Stomach (tissue), 8 donors: ENCODE measurements at regions not wholly inside any gene's neighbourhood (a gene's known extent, or its start where the extent isn't known, plus 50 kb on each side); places are given as distances from the start of the nearest gene placed in this dataset.
A peak's percentile ranks its signal among the peaks of the same experiment; 100 is the strongest.

Experiments
- DNase-seq, 2 donors: peaks; one replicate each; pipeline versions ENCODE4 v3.0.0 to v3.0.0-alpha.2; 2013 to 2019
- H3K27ac ChIP-seq, 5 donors: fragments of 200-600 bp in 4 of 5; sonication (generic) in 4 of 5; one replicate each; pipeline ENCODE4 v1.5.1; 2013 to 2019; ENCODE audit warnings: mild to moderate bottlenecking in 1 of 5, moderate library complexity in 1 of 5
- H3K27me3 ChIP-seq, 3 donors: fragments of 200-600 bp; sonication (generic); one replicate each; pipeline ENCODE4 v1.5.1; 2017 to 2019; ENCODE audit warnings: mixed run types in 1 of 3
- H3K36me3 ChIP-seq, 4 donors: fragments of 200-600 bp; sonication (generic); 1 replicate in 3 of 4; 2 replicates in 1 of 4; pipeline ENCODE4 v1.5.1; 2016 to 2019
- H3K4me1 ChIP-seq, 4 donors: fragments of 200-600 bp; sonication (generic); one replicate each; pipeline ENCODE4 v1.5.1; 2016 to 2019
- H3K4me3 ChIP-seq, 4 donors: fragments of 200-600 bp; sonication (generic) in 3 of 4; one replicate each; pipeline ENCODE4 v1.5.1; 2016 to 2019; ENCODE audit warnings: mild to moderate bottlenecking in 1 of 4
- H3K9me3 ChIP-seq, 4 donors: fragments of 200-600 bp; sonication (generic); one replicate each; pipeline ENCODE4 v1.5.1; 2016 to 2019
- CTCF ChIP-seq, 7 experiments: fragments of 450-650 bp in 4 of 7; fragments of 200-600 bp in 3 of 7; sonication (generic) in 3 of 7; IDR thresholded peaks; one replicate each; pipeline ENCODE4 v1.5.1; 2016 to 2019; ENCODE audit warnings: antibody characterized with exemption in 7 of 7, control low read depth in 2 of 7, mild to moderate bottlenecking in 1 of 7
- EP300 ChIP-seq: sonication (generic); formaldehyde crosslinking; IDR thresholded peaks from one replicate; pipeline ENCODE4 v1.6.1; 2017; ENCODE audit warnings: antibody characterized with exemption
- POLR2A ChIP-seq, 4 donors: fragments of 450-650 bp; IDR thresholded peaks; one replicate each; pipeline ENCODE4 v1.6.1; 2016; ENCODE audit warnings: antibody characterized with exemption in 4 of 4, control low read depth in 2 of 4, mild to moderate bottlenecking in 1 of 4, moderate library complexity in 1 of 4
- POLR2AphosphoS5 ChIP-seq, 3 donors: sonication (generic); formaldehyde crosslinking; IDR thresholded peaks; one replicate each; pipeline ENCODE4 v1.6.1; 2016; ENCODE audit warnings: antibody characterized with exemption in 3 of 3
- WGBS, 5 donors: extraction: QIAGEN DNeasy Blood & Tissue Kit in 3 of 5; methylation state at CpG; one replicate each; pipeline versions ENCODE4 v1.1.5 to v1.1.7; 2013 to 2018; 5-methylcytosine and 5-hydroxymethylcytosine counted together
- intact Hi-C: fragments of 100-400 bp; cut with DNase I; formaldehyde crosslinking; loops from one replicate; pipeline ENCODE4 v1.15.1; 2023; ENCODE audit warnings: low total_unique reads
- donor health status: healthy with polysubstance abuse.
- donor health status: Bipolar disorder and iron deficiency.
- donor health status: healthy.

- Histone ChIP-seq H3K36me3 (no peaks in the 10 kb centered on the region), H3K4me1 (no peaks in the 10 kb centered on the region), H3K27ac (no peak overlapping the region), H3K9me3 (no peaks in the 10 kb centered on the region), H3K27me3 (peaks cover 0 to 6% (median 0%) of the 10 kb centered on the region in 3 donors), H3K4me3 (no peak overlapping the region)
- no peak for DNase-seq
- WGBS, 5 donors, result 48 to 58% (median 53%) methylated on average over 4 of the region's 4 CpGs
- intact Hi-C loops, result no loop called here
- no peak for TF ChIP-seq CTCF (IDR thresholded peaks at IDR 0.05)
- TF ChIP-seq POLR2A (IDR thresholded peaks at IDR 0.05), result no peak
- TF ChIP-seq POLR2AphosphoS5 (IDR thresholded peaks at IDR 0.05), result no peak
- TF ChIP-seq EP300, result no peak
Observed at GRCh38 chr7:48992816-48993215, 68.5 kb downstream of the CDC14C start.

GRCh38 chr7:49001610-49002033 lies 77.3 kb downstream of the CDC14C start:
- DNase-seq, result peak in 1 of 2 donors; percentile 25
- no peaks in the 10 kb centered on the region for H3K36me3 ChIP-seq
- H3K27me3 ChIP-seq, result no peaks in the 10 kb centered on the region
- intact Hi-C loops, result no loop called here
- H3K4me3 ChIP-seq, result no peak overlapping the region
- TF ChIP-seq POLR2A (IDR thresholded peaks at IDR 0.05) (no peak), POLR2AphosphoS5 (IDR thresholded peaks at IDR 0.05) (no peak), EP300 (no peak), CTCF (IDR thresholded peaks at IDR 0.05) (no peak)
- H3K9me3 ChIP-seq, result peaks cover 0 to 6% (median 0%) of the 10 kb centered on the region in 4 donors
- H3K4me1 ChIP-seq, result no peaks in the 10 kb centered on the region
- no peak overlapping the region for H3K27ac ChIP-seq
- WGBS, 5 donors, result 0 to 13% (median 0%) methylated on average over 1 of the region's 1 CpG

- DNase-seq, result no peak
- H3K27ac ChIP-seq, result no peak overlapping the region
- no peaks in the 10 kb centered on the region for H3K36me3 ChIP-seq
- H3K4me3 ChIP-seq, result no peak overlapping the region
- TF ChIP-seq POLR2AphosphoS5 (IDR thresholded peaks at IDR 0.05) (no peak), CTCF (IDR thresholded peaks at IDR 0.05) (no peak), POLR2A (IDR thresholded peaks at IDR 0.05) (no peak), EP300 (no peak)
- 59 to 73% (median 64%) methylated on average over 2 of the region's 2 CpGs for WGBS, 5 donors
- intact Hi-C loops, result no loop called here
- peaks cover 0 to 19% (median 8%) of the 10 kb centered on the region in 4 donors for H3K9me3 ChIP-seq
- H3K4me1 ChIP-seq, result no peaks in the 10 kb centered on the region
- no peaks in the 10 kb centered on the region for H3K27me3 ChIP-seq
Observed at GRCh38 chr7:49010717-49011116, 86.4 kb downstream of the CDC14C start.

GRCh38 chr7:49014870-49015269 lies 90.5 kb downstream of the CDC14C start:
- Histone ChIP-seq H3K9me3 (peaks cover 0 to 19% (median 6%) of the 10 kb centered on the region in 4 donors), H3K27ac (no peak overlapping the region), H3K4me1 (no peaks in the 10 kb centered on the region), H3K27me3 (no peaks in the 10 kb centered on the region), H3K36me3 (no peaks in the 10 kb centered on the region), H3K4me3 (no peak overlapping the region)
- no peak for DNase-seq
- TF ChIP-seq POLR2AphosphoS5 (IDR thresholded peaks at IDR 0.05), result no peak
- no peak for TF ChIP-seq EP300
- no peak for TF ChIP-seq POLR2A (IDR thresholded peaks at IDR 0.05)
- no peak for TF ChIP-seq CTCF (IDR thresholded peaks at IDR 0.05)
- intact Hi-C loops, result no loop called here
- WGBS, 5 donors, result 56 to 74% (median 71%) methylated on average over 4 of the region's 4 CpGs
